GM20431 (cell line): ENCODE measurements at regions not wholly inside any gene's neighbourhood (a gene's known extent, or its start where the extent isn't known, plus 50 kb on each side); places are given as distances from the start of the nearest gene placed in this dataset.
"Not testable (repeated sequence)": the region's sequence is repeated elsewhere in the genome, so short reads cannot be mapped to it uniquely, and the experiment has no call there.

Source experiments
- in situ Hi-C: fragments of 300-500 bp; cut with MseI, MboI; formaldehyde crosslinking; loops from one replicate; pipeline ENCODE4 v1.15.0; 2020; ENCODE audit warnings: low sequenced_read_pairs; ENCODE audit not compliant: unreplicated experiment

- in situ Hi-C loops: loop anchor here (25.0 kb wide), 1 partner anchor 515 kb away; no protein-coding TSS in a partner anchor
Observed at GRCh38 chr21:35402061-35402460, 353.0 kb upstream of the RUNX1 start.

GRCh38 chr21:35401476-35401875 is 352.4 kb upstream of the RUNX1 start:
- in situ Hi-C loops: loop anchor here (25.0 kb wide), 1 partner anchor 514 kb away; no protein-coding TSS in a partner anchor

- in situ Hi-C loops: loop anchor here (25.0 kb wide), 1 partner anchor 513 kb away; no protein-coding TSS in a partner anchor
Observed at GRCh38 chr21:35400233-35400939, 351.3 kb upstream of the RUNX1 start.

- in situ Hi-C loops: loop anchor here (25.0 kb wide), 1 partner anchor 512 kb away; no protein-coding TSS in a partner anchor
Observed at GRCh38 chr21:35399706-35400105, 350.6 kb upstream of the RUNX1 start.

GRCh38 chr21:35399002-35399530 is 350.0 kb upstream of the RUNX1 start:
- in situ Hi-C loops: no loop called here

GRCh38 chr21:35398346-35398982 is 349.4 kb upstream of the RUNX1 start:
- in situ Hi-C loops: no loop called here

- in situ Hi-C loops: no loop called here
Observed at GRCh38 chr21:35397781-35398180, 348.7 kb upstream of the RUNX1 start.

- in situ Hi-C loops: no loop called here
Observed at GRCh38 chr21:35396655-35397054, 347.6 kb upstream of the RUNX1 start.

GRCh38 chr21:35395728-35396127 is 346.6 kb upstream of the RUNX1 start:
- in situ Hi-C loops: no loop called here

GRCh38 chr21:35394634-35395369 is 345.7 kb upstream of the RUNX1 start:
- in situ Hi-C loops: no loop called here

GRCh38 chr21:35394049-35394448 is 344.9 kb upstream of the RUNX1 start:
- in situ Hi-C loops: no loop called here

- in situ Hi-C loops: no loop called here
Observed at GRCh38 chr21:35390013-35390776, 341.1 kb upstream of the RUNX1 start.

- in situ Hi-C loops: no loop called here
Observed at GRCh38 chr21:35386491-35387079, 337.5 kb upstream of the RUNX1 start.

- in situ Hi-C loops: no loop called here
Observed at GRCh38 chr21:35384375-35384774, 335.3 kb upstream of the RUNX1 start.

GRCh38 chr21:35382696-35383095 is 333.6 kb upstream of the RUNX1 start:
- in situ Hi-C loops: no loop called here

- in situ Hi-C loops: no loop called here
Observed at GRCh38 chr21:35381743-35382310, 332.7 kb upstream of the RUNX1 start.

GRCh38 chr21:35380304-35380703 is 331.2 kb upstream of the RUNX1 start:
- in situ Hi-C loops: not testable (repeated sequence)

GRCh38 chr21:35378881-35379280 is 329.8 kb upstream of the RUNX1 start:
- in situ Hi-C loops: no loop called here

- in situ Hi-C loops: no loop called here
Observed at GRCh38 chr21:35377505-35378090, 328.5 kb upstream of the RUNX1 start.
